Liver (tissue), 8 donors: ENCODE measurements at regions not wholly inside any gene's neighbourhood (a gene's known extent, or its start where the extent isn't known, plus 50 kb on each side); places are given as distances from the start of the nearest gene placed in this dataset.
A peak's percentile ranks its signal among the peaks of the same experiment; 100 is the strongest.

ENCODE experiments used
- DNase-seq: peaks from one replicate; pipeline ENCODE4 v3.0.0-alpha.2; 2017; ENCODE audit warnings: low spot score
- H3K27ac ChIP-seq, 2 donors: one replicate each; pipeline ENCODE4 v1.7.0; 2013; ENCODE audit warnings: inconsistent platforms in 2 of 2, low read length in 2 of 2, control low read depth in 1 of 2, low read depth in 1 of 2, mild to moderate bottlenecking in 1 of 2
- H3K27me3 ChIP-seq, 4 donors: one replicate each; pipeline versions ENCODE4 v1.6.1 to v1.7.0; 2013; ENCODE audit warnings: low read length in 3 of 4, inconsistent platforms in 1 of 4, mild to moderate bottlenecking in 1 of 4, moderate library complexity in 1 of 4; ENCODE audit not compliant: control insufficient read depth in 4 of 4, insufficient read depth in 4 of 4
- H3K36me3 ChIP-seq, 4 donors: one replicate each; pipeline versions ENCODE4 v1.6.1 to v1.7.0; 2013; ENCODE audit warnings: low read length in 3 of 4, mild to moderate bottlenecking in 3 of 4, low read depth in 1 of 4, moderate library complexity in 1 of 4; ENCODE audit not compliant: control insufficient read depth in 4 of 4, insufficient read depth in 3 of 4
- H3K4me1 ChIP-seq, 4 donors: one replicate each; pipeline versions ENCODE4 v1.6.1 to v1.7.0; 2013; ENCODE audit warnings: low read length in 3 of 4, mild to moderate bottlenecking in 3 of 4, moderate library complexity in 1 of 4; ENCODE audit not compliant: control insufficient read depth in 4 of 4, insufficient read depth in 4 of 4
- H3K4me3 ChIP-seq, 3 donors: one replicate each; pipeline versions ENCODE4 v1.6.1 to v1.7.0; 2013; ENCODE audit warnings: low read length in 3 of 3, control low read depth in 1 of 3, low read depth in 1 of 3, mild to moderate bottlenecking in 1 of 3
- H3K9ac ChIP-seq, 2 donors: one replicate each; pipeline ENCODE4 v1.7.0; 2013; ENCODE audit warnings: low read length in 2 of 2, mild to moderate bottlenecking in 2 of 2, moderate library complexity in 2 of 2, control low read depth in 1 of 2, low read depth in 1 of 2
- H3K9me3 ChIP-seq, 4 donors: one replicate each; pipeline versions ENCODE4 v1.6.1 to v1.7.0; 2013; ENCODE audit warnings: low read length in 3 of 4; ENCODE audit not compliant: control insufficient read depth in 4 of 4
- CTCF ChIP-seq: fragments of 150-350 bp; IDR thresholded peaks from 2 replicates; pipeline ENCODE4 v1.5.1; 2017; ENCODE audit warnings: improper control_type of control experiment, low read depth, low read length; ENCODE audit not compliant: missing input control
- EGR1 ChIP-seq, 2 donors: IDR thresholded peaks; 2 replicates each; pipeline ENCODE4 v1.6.1; 2016 to 2018; ENCODE audit warnings: antibody characterized with exemption in 2 of 2, low read depth in 2 of 2
- FOXA1 ChIP-seq: IDR thresholded peaks from 2 replicates; pipeline ENCODE4 v1.6.1; 2016; ENCODE audit warnings: antibody characterized with exemption
- FOXA2 ChIP-seq: IDR thresholded peaks from 2 replicates; pipeline ENCODE4 v1.6.1; 2016; ENCODE audit warnings: antibody characterized with exemption
- GABPA ChIP-seq, 2 donors: IDR thresholded peaks in 1 of 2; conservative IDR thresholded peaks in 1 of 2; 2 replicates each; pipeline ENCODE4 v1.6.1; 2016; ENCODE audit warnings: antibody characterized with exemption in 2 of 2, mild to moderate bottlenecking in 1 of 2, moderate library complexity in 1 of 2
- HNF4A ChIP-seq, 2 donors: conservative IDR thresholded peaks; 2 replicates each; pipeline ENCODE4 v1.6.1; 2016; ENCODE audit warnings: antibody characterized with exemption in 2 of 2, mild to moderate bottlenecking in 2 of 2
- HNF4G ChIP-seq: IDR thresholded peaks from 2 replicates; pipeline ENCODE4 v1.6.1; 2016; ENCODE audit warnings: antibody characterized with exemption
- JUND ChIP-seq, 2 donors: IDR thresholded peaks; 2 replicates each; pipeline ENCODE4 v1.6.1; 2016; ENCODE audit warnings: antibody characterized with exemption in 2 of 2
- NR2F2 ChIP-seq: IDR thresholded peaks from 2 replicates; pipeline ENCODE4 v1.6.1; 2016; ENCODE audit warnings: antibody characterized with exemption
- RAD21 ChIP-seq, 2 donors: IDR thresholded peaks; 2 replicates each; pipeline ENCODE4 v1.6.1; 2016; ENCODE audit warnings: antibody characterized with exemption in 2 of 2, mild to moderate bottlenecking in 2 of 2
- REST ChIP-seq: IDR thresholded peaks from 2 replicates; pipeline ENCODE4 v1.6.1; 2016; ENCODE audit warnings: antibody characterized with exemption, mild to moderate bottlenecking
- RXRA ChIP-seq, 2 donors: IDR thresholded peaks; 2 replicates each; pipeline ENCODE4 v1.6.1; 2017 to 2018; ENCODE audit warnings: antibody characterized with exemption in 2 of 2, mild to moderate bottlenecking in 1 of 2
- SP1 ChIP-seq: IDR thresholded peaks from 2 replicates; pipeline ENCODE4 v1.6.1; 2018; ENCODE audit warnings: antibody characterized with exemption, mild to moderate bottlenecking
- TAF1 ChIP-seq: conservative IDR thresholded peaks from 2 replicates; pipeline ENCODE4 v1.6.1; 2016; ENCODE audit warnings: antibody characterized with exemption, mild to moderate bottlenecking
- YY1 ChIP-seq: IDR thresholded peaks from 2 replicates; pipeline ENCODE4 v1.6.1; 2016; ENCODE audit warnings: antibody characterized with exemption, mild to moderate bottlenecking
- ZBTB33 ChIP-seq: IDR thresholded peaks from 2 replicates; pipeline ENCODE4 v1.6.1; 2016; ENCODE audit warnings: antibody characterized with exemption
- WGBS: extraction: QIAGEN DNeasy Blood & Tissue Kit; methylation state at CpG from one replicate; pipeline ENCODE4 v1.1.7; 2013; 5-methylcytosine and 5-hydroxymethylcytosine counted together
- TF ChIP-seq, protein P1 (sequence below): IDR thresholded peaks from 2 replicates; pipeline ENCODE4 v1.6.1; 2016; ENCODE audit warnings: antibody characterized with exemption
- donor health status: healthy.
- donor health status: healthy.
- donor health status: healthy.
- donor health status: healthy.
- donor health status: healthy.

GRCh38 chr1:182259968-182260367 lies 131.6 kb downstream of the GLUL start:
- Histone ChIP-seq H3K4me3 (no peak overlapping the region), H3K9ac (no peak overlapping the region), H3K36me3 (no peaks in the 10 kb centered on the region), H3K9me3 (no peaks in the 10 kb centered on the region), H3K27ac (no peak overlapping the region), H3K27me3 (no peaks in the 10 kb centered on the region), H3K4me1 (no peaks in the 10 kb centered on the region)
- TF ChIP-seq CTCF (no peak), HNF4G (no peak), JUND (IDR thresholded peaks at IDR 0.05) (no peak), RXRA (IDR thresholded peaks at IDR 0.05) (no peak), EGR1 (IDR thresholded peaks at IDR 0.05; ENCODE audit: low read depth in 2 of 2) (no peak), REST (no peak), SP1 (no peak), GABPA (IDR thresholded peaks at IDR 0.05 in 1 of 2, conservative IDR thresholded peaks at IDR 0.05 in 1 of 2) (no peak), HNF4A (conservative IDR thresholded peaks at IDR 0.05) (no peak), YY1 (no peak), FOXA2 (no peak), NR2F2 (no peak), TAF1 (no peak), RAD21 (IDR thresholded peaks at IDR 0.05) (no peak), FOXA1 (no peak)
- TF ChIP-seq, protein P1, sequence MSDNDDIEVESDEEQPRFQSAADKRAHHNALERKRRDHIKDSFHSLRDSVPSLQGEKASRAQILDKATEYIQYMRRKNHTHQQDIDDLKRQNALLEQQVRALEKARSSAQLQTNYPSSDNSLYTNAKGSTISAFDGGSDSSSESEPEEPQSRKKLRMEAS: no peak
- WGBS: 78% methylated on average over 2 of the region's 2 CpGs
- DNase-seq: no peak

DNA sequence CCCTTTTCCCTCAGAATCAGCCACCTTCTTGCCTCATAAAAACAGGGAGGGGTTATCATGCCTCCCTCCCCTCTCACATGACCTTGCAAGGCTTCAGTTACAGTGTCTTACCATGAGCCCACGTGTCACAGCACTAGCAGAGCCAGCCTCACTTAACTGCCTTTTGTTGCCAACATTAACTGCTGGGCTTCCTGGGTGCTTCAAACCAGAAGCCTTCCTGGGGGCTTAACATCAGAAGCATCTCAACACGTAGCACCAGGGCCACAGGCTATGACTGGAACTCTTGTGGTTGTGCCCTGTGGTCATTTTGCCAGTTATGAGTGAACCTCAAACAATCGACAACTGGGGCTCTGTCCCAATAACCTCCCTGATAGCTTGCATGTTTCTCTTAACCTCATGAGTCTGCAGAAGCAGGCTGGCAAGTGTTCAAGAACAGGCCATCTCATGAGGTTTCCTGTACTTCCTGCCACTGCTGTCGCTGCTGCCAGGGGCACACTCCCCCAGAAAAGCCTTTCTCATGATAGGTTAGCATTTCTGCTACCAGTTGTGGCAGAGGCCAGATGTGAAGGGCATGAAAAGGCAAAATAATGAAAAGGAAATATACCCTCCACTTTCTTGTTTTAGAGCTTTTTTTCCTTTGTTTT lies 132.2 kb downstream of the GLUL start:
- Histone ChIP-seq H3K9me3 (no peaks in the 10 kb centered on the region), H3K9ac (no peak overlapping the region), H3K36me3 (no peaks in the 10 kb centered on the region), H3K4me1 (no peaks in the 10 kb centered on the region), H3K27me3 (no peaks in the 10 kb centered on the region), H3K4me3 (no peak overlapping the region), H3K27ac (no peak overlapping the region)
- 51% methylated on average over 4 of the region's 4 CpGs for WGBS
- peak; percentile 30 for TF ChIP-seq SP1
- TF ChIP-seq HNF4G: no peak
- peak in 1 of 2 donors; percentile 5 for TF ChIP-seq RXRA (IDR thresholded peaks at IDR 0.05)
- peak in 1 of 2 donors; percentile 37 for TF ChIP-seq RAD21 (IDR thresholded peaks at IDR 0.05)
- no peak for TF ChIP-seq ZBTB33
- DNase-seq: no peak
